ENCODE measurements at regions not wholly inside any gene's neighbourhood (a gene's known extent, or its start where the extent isn't known, plus 50 kb on each side); places are given as distances from the start of the nearest gene placed in this dataset.

DNA sequence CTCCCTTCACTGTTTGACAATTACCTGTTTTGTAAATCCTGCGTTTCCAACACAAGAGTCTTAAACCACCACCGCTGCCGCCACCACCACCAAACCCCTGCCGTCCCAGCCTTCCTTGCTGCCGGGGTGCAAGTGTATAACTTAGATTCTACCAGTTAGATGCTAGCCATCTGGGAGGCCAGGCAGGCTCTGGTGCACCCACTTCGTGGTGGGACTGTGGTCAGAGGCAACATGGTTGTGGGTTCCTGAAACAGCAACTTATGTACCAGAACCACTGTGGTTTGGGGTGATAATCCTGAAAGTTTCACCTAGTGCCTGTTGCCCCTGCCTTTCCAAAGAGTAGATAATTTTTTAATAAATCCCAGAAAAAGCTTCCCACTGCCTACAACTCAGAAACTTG is 510.5 kb downstream of the CCSER2 start:
- TF ChIP-seq TAF1 (IDR thresholded peaks at IDR 0.05; ENCODE audit: borderline replicate concordance, low read depth, low read length), result no peak
- TF ChIP-seq POLR2AphosphoS5 (IDR thresholded peaks at IDR 0.05; ENCODE audit: low read depth, low read length), result no peak

Data from GM12892 (cell line).